ENCODE measurements at regions not wholly inside any gene's neighbourhood (a gene's known extent, or its start where the extent isn't known, plus 50 kb on each side); places are given as distances from the start of the nearest gene placed in this dataset.

- no peak overlapping the region for H3K4me3 ChIP-seq (ENCODE audit: insufficient read depth, low read length)
- no peak for DNase-seq (ENCODE audit: insufficient read length, low spot score, missing footprints)
- H2AFZ ChIP-seq (ENCODE audit: low read length): no peak overlapping the region
- H3K36me3 ChIP-seq (ENCODE audit: insufficient read depth, low read length): no peaks in the 10 kb centered on the region
- no peaks in the 10 kb centered on the region for H3K79me2 ChIP-seq (ENCODE audit: insufficient read depth, low read length)
- H4K20me1 ChIP-seq (ENCODE audit: insufficient read depth, low read length): no peaks in the 10 kb centered on the region
- H3K27me3 ChIP-seq (ENCODE audit: insufficient read depth, low read length): no peaks in the 10 kb centered on the region
- no peak overlapping the region for H3K27ac ChIP-seq (ENCODE audit: low read depth, low read length)
- H3K4me2 ChIP-seq (ENCODE audit: insufficient read depth, low read length): no peak overlapping the region
- no peaks in the 10 kb centered on the region for H3K9me3 ChIP-seq (ENCODE audit: low read depth, low read length)
- TF ChIP-seq CTCF (IDR thresholded peaks at IDR 0.05; ENCODE audit: extremely low read depth, low read depth, low read length): no peak
- H3K4me1 ChIP-seq (ENCODE audit: insufficient read depth, low read length): no peaks in the 10 kb centered on the region
These were observed 1148.0 kb downstream of the NSUN3 start for GRCh38 chr3:95210878-95211277.

DNA sequence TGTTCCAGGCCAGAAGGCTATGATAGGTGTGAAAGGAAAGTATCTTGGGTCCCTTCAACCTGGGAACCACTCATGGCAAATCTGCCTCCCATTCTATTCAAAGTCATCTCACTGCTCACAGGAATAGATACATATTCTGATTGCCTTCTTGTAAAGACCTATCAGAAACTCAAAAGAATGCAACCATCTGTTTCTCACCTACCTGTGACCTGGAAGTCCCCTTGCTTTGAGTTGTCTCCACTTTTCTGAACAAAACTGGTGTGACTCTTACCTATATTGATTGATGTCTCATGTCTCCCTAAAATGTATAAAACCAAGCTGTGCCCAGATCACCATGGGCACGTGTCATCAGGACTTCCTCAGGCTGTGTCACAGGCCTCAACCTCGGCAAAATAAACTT lies 1149.3 kb downstream of the NSUN3 start:
- Histone ChIP-seq H4K20me1 (ENCODE audit: insufficient read depth, low read length) (no peaks in the 10 kb centered on the region), H3K27ac (ENCODE audit: low read depth, low read length) (no peak overlapping the region), H3K36me3 (ENCODE audit: insufficient read depth, low read length) (no peaks in the 10 kb centered on the region), H3K4me3 (ENCODE audit: insufficient read depth, low read length) (no peak overlapping the region), H3K27me3 (ENCODE audit: insufficient read depth, low read length) (no peaks in the 10 kb centered on the region), H2AFZ (ENCODE audit: low read length) (no peak overlapping the region), H3K79me2 (ENCODE audit: insufficient read depth, low read length) (no peaks in the 10 kb centered on the region), H3K9me3 (ENCODE audit: low read depth, low read length) (no peaks in the 10 kb centered on the region), H3K4me1 (ENCODE audit: insufficient read depth, low read length) (no peaks in the 10 kb centered on the region), H3K4me2 (ENCODE audit: insufficient read depth, low read length) (no peak overlapping the region)
- no peak for DNase-seq (ENCODE audit: insufficient read length, low spot score, missing footprints)
- TF ChIP-seq CTCF (IDR thresholded peaks at IDR 0.05; ENCODE audit: extremely low read depth, low read depth, low read length): no peak

GRCh38 chr3:95215437-95215957 lies 1152.6 kb downstream of the NSUN3 start:
- no peak for DNase-seq (ENCODE audit: insufficient read length, low spot score, missing footprints)
- no peak overlapping the region for H3K4me3 ChIP-seq (ENCODE audit: insufficient read depth, low read length)
- no peaks in the 10 kb centered on the region for H4K20me1 ChIP-seq (ENCODE audit: insufficient read depth, low read length)
- no peaks in the 10 kb centered on the region for H3K79me2 ChIP-seq (ENCODE audit: insufficient read depth, low read length)
- no peak overlapping the region for H2AFZ ChIP-seq (ENCODE audit: low read length)
- no peaks in the 10 kb centered on the region for H3K36me3 ChIP-seq (ENCODE audit: insufficient read depth, low read length)
- H3K27me3 ChIP-seq (ENCODE audit: insufficient read depth, low read length): no peaks in the 10 kb centered on the region
- H3K9me3 ChIP-seq (ENCODE audit: low read depth, low read length): no peaks in the 10 kb centered on the region
- no peaks in the 10 kb centered on the region for H3K4me1 ChIP-seq (ENCODE audit: insufficient read depth, low read length)
- no peak for TF ChIP-seq CTCF (IDR thresholded peaks at IDR 0.05; ENCODE audit: extremely low read depth, low read depth, low read length)
- H3K27ac ChIP-seq (ENCODE audit: low read depth, low read length): no peak overlapping the region
- no peak overlapping the region for H3K4me2 ChIP-seq (ENCODE audit: insufficient read depth, low read length)

- Histone ChIP-seq H3K4me1 (ENCODE audit: insufficient read depth, low read length) (no peaks in the 10 kb centered on the region), H3K4me2 (ENCODE audit: insufficient read depth, low read length) (no peak overlapping the region), H3K79me2 (ENCODE audit: insufficient read depth, low read length) (no peaks in the 10 kb centered on the region), H3K36me3 (ENCODE audit: insufficient read depth, low read length) (no peaks in the 10 kb centered on the region), H3K27me3 (ENCODE audit: insufficient read depth, low read length) (no peaks in the 10 kb centered on the region), H3K4me3 (ENCODE audit: insufficient read depth, low read length) (no peak overlapping the region), H3K27ac (ENCODE audit: low read depth, low read length) (no peak overlapping the region), H4K20me1 (ENCODE audit: insufficient read depth, low read length) (no peaks in the 10 kb centered on the region), H2AFZ (ENCODE audit: low read length) (no peak overlapping the region), H3K9me3 (ENCODE audit: low read depth, low read length) (no peaks in the 10 kb centered on the region)
- no peak for TF ChIP-seq CTCF (IDR thresholded peaks at IDR 0.05; ENCODE audit: extremely low read depth, low read depth, low read length)
- no peak for DNase-seq (ENCODE audit: insufficient read length, low spot score, missing footprints)
These were observed 1154.8 kb downstream of the NSUN3 start for GRCh38 chr3:95217661-95218060.

Measured in osteoblast (primary cell).